ENCODE measurements at regions not wholly inside any gene's neighbourhood (a gene's known extent, or its start where the extent isn't known, plus 50 kb on each side); places are given as distances from the start of the nearest gene placed in this dataset.
"Not testable (repeated sequence)": the region's sequence is repeated elsewhere in the genome, so short reads cannot be mapped to it uniquely, and the experiment has no call there.

- no peak for DNase-seq
Measured at GRCh38 chr10:131811630-131812403, 89.0 kb upstream of the PPP2R2D start.

DNA sequence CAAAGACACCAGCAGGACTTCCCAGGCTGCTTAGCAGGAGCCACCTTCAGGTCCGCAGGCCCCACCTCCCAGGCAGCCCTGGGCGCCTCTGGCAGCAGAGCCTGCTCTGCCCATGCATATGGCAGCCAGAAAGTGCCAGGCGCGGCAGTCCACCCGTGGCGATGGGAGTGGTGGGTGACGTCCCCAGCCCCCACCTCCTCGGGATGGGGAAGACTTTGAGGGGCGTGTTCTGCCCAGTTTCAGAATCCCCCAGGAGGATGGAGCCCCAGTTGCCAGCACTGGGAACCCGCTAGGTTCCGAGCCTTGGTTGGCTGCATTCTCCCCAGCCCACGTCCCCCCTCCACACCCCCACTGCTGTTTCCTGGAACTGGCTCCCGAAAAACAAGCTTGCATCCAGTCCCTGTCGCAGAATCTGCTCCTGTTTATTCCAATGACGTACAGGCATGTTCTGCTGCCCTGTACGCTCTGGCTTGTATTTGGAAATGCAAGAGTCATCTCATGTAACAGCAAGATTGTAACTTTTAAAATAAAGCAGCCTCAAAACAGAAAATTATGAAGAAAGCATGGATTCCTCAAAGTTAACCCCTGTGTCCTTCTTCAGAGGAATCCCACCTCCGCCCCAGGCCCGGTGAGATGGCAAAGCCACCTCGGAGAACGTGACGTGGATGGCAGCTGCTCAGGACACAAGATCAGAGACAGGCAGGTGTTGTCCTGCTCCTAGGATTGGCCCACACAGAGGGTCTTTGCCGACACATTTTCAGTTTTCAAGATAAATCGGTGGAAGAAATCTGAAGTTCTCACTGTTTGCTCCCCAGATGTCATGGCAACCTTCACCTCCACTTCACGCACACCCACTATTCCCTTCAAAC lies 87.8 kb upstream of the PPP2R2D start:
- DNase-seq: no peak

DNA sequence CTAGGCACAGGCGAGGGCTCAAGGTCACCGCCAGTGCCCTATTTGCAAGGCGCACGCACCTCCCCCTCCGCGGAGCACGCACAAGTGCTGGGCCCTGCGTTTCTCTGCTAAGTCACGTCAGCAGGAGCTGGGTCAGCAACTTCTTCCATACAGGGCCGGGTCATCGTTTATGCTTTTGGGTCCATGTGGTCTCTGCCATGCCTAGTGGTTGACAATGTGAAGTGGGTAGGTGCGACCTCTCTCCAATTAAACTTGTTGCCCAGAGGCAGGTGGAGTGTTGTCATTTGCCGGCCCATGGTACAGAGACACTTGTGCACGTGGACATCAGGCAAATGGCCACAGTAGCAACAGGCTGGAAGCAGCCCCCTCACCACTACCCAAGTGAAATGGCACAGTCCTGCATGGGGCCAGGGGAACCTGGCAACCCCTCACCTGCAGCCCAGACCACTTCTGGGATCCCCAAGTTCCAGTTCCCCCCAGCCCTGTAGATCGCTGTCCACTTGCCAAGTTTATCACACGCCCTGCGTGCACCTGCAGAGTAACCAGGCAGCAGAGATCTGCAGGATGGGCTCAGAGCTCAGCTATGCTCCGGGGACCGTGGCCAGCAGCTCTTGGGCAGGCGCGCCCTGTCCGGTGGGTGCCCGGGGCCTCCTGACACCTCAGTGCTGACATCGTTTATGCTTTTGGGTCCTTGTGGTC lies 86.1 kb upstream of the PPP2R2D start:
- no peak for DNase-seq

DNA sequence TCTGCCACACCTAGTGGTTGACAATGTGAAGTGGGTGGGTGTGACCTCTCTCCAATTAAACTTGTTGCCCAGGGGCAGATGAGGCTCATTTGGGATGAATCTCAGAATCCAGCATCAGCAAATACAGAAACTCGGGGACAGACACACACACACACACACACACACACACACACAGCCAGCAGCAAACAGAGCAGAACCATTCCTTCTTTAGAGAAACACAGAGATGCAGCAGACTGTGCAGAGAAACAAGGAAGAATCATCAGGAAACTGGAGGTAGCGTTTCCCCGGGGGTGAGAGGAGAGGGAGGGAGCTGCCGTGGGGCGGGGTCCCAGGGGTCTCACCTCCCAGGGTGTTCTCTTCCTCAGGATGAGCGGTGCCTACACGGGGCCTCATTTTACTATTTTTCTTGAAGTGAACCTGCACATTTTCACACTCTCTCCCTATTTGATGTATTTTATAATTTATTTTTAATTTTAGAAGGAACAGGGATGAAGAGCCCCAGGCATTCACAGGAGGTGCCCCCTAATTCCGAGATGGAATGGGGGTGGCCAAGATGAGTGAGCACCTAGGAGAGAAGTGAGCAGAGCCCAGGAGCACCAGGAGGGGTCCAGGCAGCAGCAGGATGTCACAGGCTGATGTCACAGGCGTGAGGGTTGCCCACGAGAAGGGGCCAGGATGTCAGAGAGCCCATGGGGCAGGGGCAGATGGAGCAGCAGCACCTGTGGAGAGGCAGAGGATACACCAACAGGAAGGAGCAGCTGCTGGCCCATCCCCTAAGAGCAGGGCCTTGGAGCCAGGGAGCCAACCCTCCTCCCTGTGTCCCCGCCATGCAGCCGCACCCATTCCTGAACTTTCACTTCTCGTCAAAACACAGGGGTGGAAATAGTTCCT lies 85.3 kb upstream of the PPP2R2D start:
- DNase-seq: no peak

GRCh38 chr10:131816157-131816775 lies 84.5 kb upstream of the PPP2R2D start:
- DNase-seq: no peak

DNA sequence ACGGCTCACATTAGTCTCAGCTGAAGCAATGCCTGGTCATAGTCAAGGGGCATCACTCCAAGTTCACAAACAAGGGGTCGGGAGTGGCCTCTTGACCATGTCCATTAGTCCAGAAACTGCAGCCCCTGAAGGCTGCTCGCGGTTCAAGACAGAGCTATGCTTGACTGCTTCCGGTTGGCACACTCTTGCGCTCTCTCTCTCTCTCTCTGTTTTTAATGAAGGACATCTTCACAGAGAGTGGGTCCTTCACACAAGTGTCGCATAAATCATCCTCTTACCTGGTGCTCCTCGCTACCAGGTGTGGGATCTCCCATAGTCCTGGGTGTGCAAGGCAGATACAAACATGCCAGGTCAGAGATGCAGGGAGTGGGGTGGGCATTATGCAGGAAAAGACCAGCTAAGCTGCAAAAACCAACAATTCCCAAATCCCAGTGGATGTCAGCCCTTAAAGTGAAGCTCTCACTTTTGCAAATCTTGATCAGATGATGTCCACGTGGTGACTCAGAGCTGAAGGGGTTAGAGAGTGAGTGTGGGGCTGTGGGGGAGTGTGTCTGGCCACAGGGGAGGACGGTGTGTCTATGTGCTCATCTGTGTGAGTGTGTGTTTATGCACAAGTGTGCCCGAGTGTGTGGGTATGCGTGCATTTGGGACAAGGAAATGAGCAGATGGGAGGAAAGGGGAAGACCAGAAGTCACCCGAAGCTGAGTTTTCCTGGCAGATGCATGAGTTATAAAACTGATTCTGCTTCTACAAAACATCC lies 83.7 kb upstream of the PPP2R2D start:
- DNase-seq: no peak

DNA sequence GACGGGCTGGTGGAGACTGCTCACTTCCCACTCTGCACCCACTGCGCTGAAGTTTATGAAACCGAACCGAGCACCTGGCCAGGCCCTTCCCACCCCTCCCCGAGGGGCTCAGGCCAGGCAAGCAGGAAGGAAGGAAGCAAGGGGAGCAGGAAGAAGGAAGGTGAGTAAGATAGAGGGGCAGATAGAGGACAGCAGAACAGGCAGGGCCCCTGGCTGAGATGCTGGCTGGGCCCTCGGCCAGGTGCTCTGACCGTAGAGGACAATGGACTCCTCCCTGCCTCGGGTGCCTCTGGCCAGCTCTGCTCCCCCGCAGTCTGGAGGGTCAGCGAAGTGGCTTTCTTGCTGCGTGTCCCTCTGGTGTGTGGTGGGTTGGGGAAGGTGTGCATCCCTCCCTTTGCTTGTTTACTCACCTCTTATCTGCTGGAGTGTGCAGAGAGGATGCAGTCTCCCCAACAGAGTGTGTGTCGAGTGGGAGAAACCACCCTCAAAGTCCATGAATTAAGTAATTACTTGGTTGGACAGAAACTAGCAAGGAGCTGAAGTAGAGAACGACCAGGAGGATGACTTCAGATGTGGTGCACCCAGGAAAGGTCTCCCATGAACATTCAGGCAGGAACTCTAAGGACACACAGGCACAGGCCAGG lies 82.8 kb upstream of the PPP2R2D start:
- no peak for DNase-seq

DNA sequence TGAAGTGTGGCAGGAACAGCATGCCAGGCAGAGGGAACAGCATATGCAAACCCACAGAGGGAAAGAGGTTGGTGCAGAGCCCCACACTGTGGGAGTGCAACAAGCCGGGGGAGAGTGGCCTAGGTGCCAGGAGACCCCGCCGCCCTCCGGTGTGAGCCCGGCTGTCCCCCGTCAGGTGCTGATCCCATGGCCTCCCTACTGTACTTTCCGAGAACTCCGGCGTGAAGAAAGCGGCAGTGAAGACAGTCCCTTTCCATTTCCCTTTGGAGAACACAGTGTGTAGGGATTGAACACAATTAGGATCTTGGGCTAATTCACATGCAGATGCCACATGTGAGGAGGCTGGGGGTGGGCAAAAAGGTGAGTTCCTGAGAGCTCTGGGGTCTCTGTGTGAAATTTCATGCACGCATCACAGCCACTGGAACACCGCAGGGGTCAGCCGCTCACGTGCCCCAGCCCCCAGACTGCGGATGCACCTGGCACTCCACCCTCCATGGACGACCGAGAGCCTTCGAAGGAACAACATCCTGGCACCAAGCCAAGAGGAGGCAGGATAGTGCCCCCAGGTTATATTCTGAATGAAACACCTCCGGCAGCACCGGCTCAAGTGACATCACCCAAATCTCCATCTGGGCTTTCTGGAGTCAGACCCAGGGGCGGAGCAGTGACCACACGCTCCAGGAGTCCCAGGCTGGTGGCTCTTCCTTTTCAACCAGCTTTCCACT lies 82.1 kb upstream of the PPP2R2D start:
- no peak for DNase-seq

- no peak for DNase-seq
Measured at GRCh38 chr10:131819241-131820072, 81.4 kb upstream of the PPP2R2D start.

DNA sequence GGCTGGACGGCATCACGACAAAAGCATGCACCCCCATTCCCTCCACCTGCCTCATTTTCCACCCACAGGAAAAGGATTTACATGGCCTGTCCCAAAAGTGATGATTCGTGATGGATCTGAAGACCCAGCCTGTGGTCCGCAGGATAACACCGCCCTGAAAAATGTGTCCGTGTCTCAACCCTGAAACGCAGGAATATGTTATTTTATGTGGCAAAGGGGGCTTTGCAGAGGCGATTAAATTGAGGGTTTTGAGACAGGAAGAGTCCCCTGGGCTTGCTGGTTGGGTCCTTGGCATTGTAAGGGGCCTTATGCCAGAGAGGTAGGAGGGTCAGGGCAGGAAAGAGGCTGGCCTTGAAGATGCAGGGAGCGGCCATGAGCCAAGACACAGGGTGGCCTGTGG lies 80.2 kb upstream of the PPP2R2D start:
- no peak for DNase-seq

- no peak for DNase-seq
Measured at GRCh38 chr10:131821378-131822012, 79.3 kb upstream of the PPP2R2D start.

- DNase-seq: no peak
Measured at GRCh38 chr10:131822013-131822691, 78.7 kb upstream of the PPP2R2D start.

DNA sequence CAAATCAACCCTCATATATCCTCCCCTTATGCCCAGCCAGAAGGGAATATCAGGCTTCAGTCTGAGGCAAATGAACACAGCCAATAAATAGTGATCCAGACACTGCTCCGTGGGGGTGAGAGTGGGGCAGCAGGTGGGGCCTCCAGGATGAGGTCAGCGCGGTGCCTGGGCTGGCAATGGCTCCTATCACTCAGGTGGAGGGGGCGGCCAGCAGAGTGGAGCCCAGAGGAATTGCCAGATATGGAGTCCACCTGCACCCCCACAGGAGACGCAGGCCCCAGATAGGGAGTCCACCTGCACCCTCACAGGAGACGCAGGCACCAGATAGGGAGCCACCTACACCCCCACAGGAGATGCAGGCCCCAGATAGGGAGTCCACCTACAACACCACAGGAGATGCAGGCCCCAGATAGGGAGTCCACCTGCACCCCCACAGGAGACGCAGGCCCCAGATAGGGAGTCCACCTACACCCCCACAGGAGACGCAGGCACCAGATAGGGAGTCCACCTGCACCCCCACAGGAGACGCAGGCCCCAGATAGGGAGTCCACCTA lies 78.0 kb upstream of the PPP2R2D start:
- DNase-seq: no peak

DNA sequence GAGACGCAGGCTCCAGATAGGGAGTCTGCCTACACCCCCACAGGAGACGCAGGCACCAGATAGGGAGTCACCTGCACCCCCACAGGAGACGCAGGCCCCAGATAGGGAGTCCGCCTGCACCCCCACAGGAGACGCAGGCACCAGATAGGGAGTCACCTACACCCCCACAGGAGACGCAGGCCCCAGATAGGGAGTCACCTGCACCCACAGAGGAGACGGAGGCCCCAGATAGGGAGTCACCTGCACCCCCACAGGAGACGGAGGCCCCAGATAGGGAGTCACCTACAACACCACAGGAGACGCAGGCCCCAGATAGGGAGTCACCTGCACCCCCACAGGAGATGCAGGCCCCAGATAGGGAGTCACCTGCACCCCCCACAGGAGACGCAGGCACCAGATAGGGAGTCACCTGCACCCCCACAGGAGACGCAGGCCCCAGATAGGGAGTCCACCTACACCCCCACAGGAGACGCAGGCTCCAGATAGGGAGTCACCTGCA lies 77.2 kb upstream of the PPP2R2D start:
- not testable (repeated sequence) for DNase-seq

DNA sequence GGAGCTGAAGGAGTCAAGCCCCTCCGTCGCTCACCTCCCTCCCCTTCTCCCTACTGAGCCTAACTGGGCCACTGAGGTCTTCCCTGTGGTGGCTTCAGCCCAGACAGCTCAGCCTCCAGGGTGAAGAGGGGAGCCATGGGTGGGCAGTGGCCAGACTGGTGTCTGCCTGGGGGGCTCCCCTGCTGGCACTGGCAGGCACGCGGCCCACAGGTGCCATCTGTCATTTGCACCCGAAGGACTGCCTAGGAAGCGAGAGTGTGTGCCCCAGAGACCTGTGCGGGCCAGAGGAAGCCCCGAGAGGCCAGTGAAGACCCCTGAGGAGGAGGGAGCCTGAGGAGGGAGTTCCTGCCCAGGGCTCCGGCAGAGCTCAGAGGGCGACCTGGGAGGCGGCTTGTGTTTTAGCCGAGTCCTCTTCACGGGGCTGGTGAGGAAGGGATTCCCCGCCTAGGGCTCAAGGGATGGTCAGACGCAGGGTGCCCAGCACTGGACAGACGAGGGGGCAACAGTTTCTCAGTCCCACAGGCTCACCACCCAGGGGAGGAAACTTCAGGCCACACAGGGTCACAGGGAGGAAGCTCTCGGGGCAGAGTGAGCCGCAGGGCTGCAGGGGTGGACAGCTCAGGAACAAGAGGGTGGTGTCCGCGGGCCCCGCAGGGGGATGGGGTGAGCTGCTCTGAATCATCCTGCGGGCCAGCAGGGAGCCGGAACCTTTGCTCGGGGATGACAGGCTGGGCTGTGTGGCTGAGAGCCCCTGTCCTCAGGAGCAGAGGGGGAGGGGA lies 76.2 kb upstream of the PPP2R2D start:
- no peak for DNase-seq

GRCh38 chr10:131825150-131825848 lies 75.5 kb upstream of the PPP2R2D start:
- no peak for DNase-seq
